ENCODE measurements at regions not wholly inside any gene's neighbourhood (a gene's known extent, or its start where the extent isn't known, plus 50 kb on each side); places are given as distances from the start of the nearest gene placed in this dataset.

GRCh38 chr9:115775659-115776058, 377.9 kb upstream of the PAPPA start:
- Histone ChIP-seq H3K27ac (ENCODE audit: low read depth, low read length) (no peak overlapping the region), H3K79me2 (ENCODE audit: control insufficient read depth, insufficient read depth, low read length, unreplicated experiment) (no peaks in the 10 kb centered on the region), H2AFZ (ENCODE audit: low read length, unreplicated experiment) (no peak overlapping the region), H3K36me3 (ENCODE audit: insufficient read depth, low read length) (no peaks in the 10 kb centered on the region), H3K27me3 (ENCODE audit: insufficient read depth, low read length) (no peaks in the 10 kb centered on the region), H3K4me3 (ENCODE audit: low read depth, low read length) (no peak overlapping the region), H3K4me1 (ENCODE audit: control insufficient read depth, insufficient read depth, low read length, unreplicated experiment) (peaks cover 7% of the 10 kb centered on the region)

- H3K4me3 ChIP-seq (ENCODE audit: low read depth, low read length) = no peak overlapping the region
- H3K4me1 ChIP-seq (ENCODE audit: control insufficient read depth, insufficient read depth, low read length, unreplicated experiment) = peaks cover 7% of the 10 kb centered on the region
- no peak overlapping the region for H3K27ac ChIP-seq (ENCODE audit: low read depth, low read length)
These were observed 376.0 kb upstream of the PAPPA start for GRCh38 chr9:115777610-115778009.

GRCh38 chr9:115781070-115781736, 372.4 kb upstream of the PAPPA start:
- no peak overlapping the region for H3K4me3 ChIP-seq (ENCODE audit: low read depth, low read length)
- H3K27ac ChIP-seq (ENCODE audit: low read depth, low read length) = no peak overlapping the region
- H3K36me3 ChIP-seq (ENCODE audit: insufficient read depth, low read length) = no peaks in the 10 kb centered on the region
- H3K4me1 ChIP-seq (ENCODE audit: control insufficient read depth, insufficient read depth, low read length, unreplicated experiment) = peaks cover under 1% of the 10 kb centered on the region
- no peaks in the 10 kb centered on the region for H3K79me2 ChIP-seq (ENCODE audit: control insufficient read depth, insufficient read depth, low read length, unreplicated experiment)
- no peak overlapping the region for H2AFZ ChIP-seq (ENCODE audit: low read length, unreplicated experiment)
- H3K27me3 ChIP-seq (ENCODE audit: insufficient read depth, low read length) = no peaks in the 10 kb centered on the region

More at GRCh38 chr9:115777610-115778009, 376.0 kb upstream of the PAPPA start:
- Histone ChIP-seq H3K36me3 (ENCODE audit: insufficient read depth, low read length) (no peaks in the 10 kb centered on the region), H2AFZ (ENCODE audit: low read length, unreplicated experiment) (no peak overlapping the region), H3K79me2 (ENCODE audit: control insufficient read depth, insufficient read depth, low read length, unreplicated experiment) (no peaks in the 10 kb centered on the region), H3K27me3 (ENCODE audit: insufficient read depth, low read length) (no peaks in the 10 kb centered on the region)

GRCh38 chr9:115786321-115786720, 367.3 kb upstream of the PAPPA start:
- Histone ChIP-seq H3K4me1 (ENCODE audit: control insufficient read depth, insufficient read depth, low read length, unreplicated experiment) (peaks cover 9% of the 10 kb centered on the region), H2AFZ (ENCODE audit: low read length, unreplicated experiment) (no peak overlapping the region), H3K27me3 (ENCODE audit: insufficient read depth, low read length) (no peaks in the 10 kb centered on the region), H3K27ac (ENCODE audit: low read depth, low read length) (no peak overlapping the region), H3K79me2 (ENCODE audit: control insufficient read depth, insufficient read depth, low read length, unreplicated experiment) (no peaks in the 10 kb centered on the region), H3K4me3 (ENCODE audit: low read depth, low read length) (no peak overlapping the region), H3K36me3 (ENCODE audit: insufficient read depth, low read length) (no peaks in the 10 kb centered on the region)

GRCh38 chr9:115790520-115790919, 363.1 kb upstream of the PAPPA start:
- H3K36me3 ChIP-seq (ENCODE audit: insufficient read depth, low read length) = no peaks in the 10 kb centered on the region
- H3K79me2 ChIP-seq (ENCODE audit: control insufficient read depth, insufficient read depth, low read length, unreplicated experiment) = no peaks in the 10 kb centered on the region
- H3K27ac ChIP-seq (ENCODE audit: low read depth, low read length) = no peak overlapping the region
- no peaks in the 10 kb centered on the region for H3K27me3 ChIP-seq (ENCODE audit: insufficient read depth, low read length)
- no peak overlapping the region for H3K4me3 ChIP-seq (ENCODE audit: low read depth, low read length)
- H3K4me1 ChIP-seq (ENCODE audit: control insufficient read depth, insufficient read depth, low read length, unreplicated experiment) = peaks cover 9% of the 10 kb centered on the region
- H2AFZ ChIP-seq (ENCODE audit: low read length, unreplicated experiment) = no peak overlapping the region

- H3K27ac ChIP-seq (ENCODE audit: low read depth, low read length) = no peak overlapping the region
- no peaks in the 10 kb centered on the region for H3K27me3 ChIP-seq (ENCODE audit: insufficient read depth, low read length)
- H2AFZ ChIP-seq (ENCODE audit: low read length, unreplicated experiment) = no peak overlapping the region
- H3K4me3 ChIP-seq (ENCODE audit: low read depth, low read length) = no peak overlapping the region
- H3K36me3 ChIP-seq (ENCODE audit: insufficient read depth, low read length) = no peaks in the 10 kb centered on the region
- no peaks in the 10 kb centered on the region for H3K4me1 ChIP-seq (ENCODE audit: control insufficient read depth, insufficient read depth, low read length, unreplicated experiment)
- no peaks in the 10 kb centered on the region for H3K79me2 ChIP-seq (ENCODE audit: control insufficient read depth, insufficient read depth, low read length, unreplicated experiment)
These were observed 358.6 kb upstream of the PAPPA start for GRCh38 chr9:115794921-115795475.

GRCh38 chr9:115799734-115800133, 353.9 kb upstream of the PAPPA start:
- no peak overlapping the region for H3K4me3 ChIP-seq (ENCODE audit: low read depth, low read length)
- H3K27me3 ChIP-seq (ENCODE audit: insufficient read depth, low read length) = no peaks in the 10 kb centered on the region
- no peaks in the 10 kb centered on the region for H3K4me1 ChIP-seq (ENCODE audit: control insufficient read depth, insufficient read depth, low read length, unreplicated experiment)
- H2AFZ ChIP-seq (ENCODE audit: low read length, unreplicated experiment) = no peak overlapping the region
- H3K36me3 ChIP-seq (ENCODE audit: insufficient read depth, low read length) = no peaks in the 10 kb centered on the region
- H3K79me2 ChIP-seq (ENCODE audit: control insufficient read depth, insufficient read depth, low read length, unreplicated experiment) = no peaks in the 10 kb centered on the region
- no peak overlapping the region for H3K27ac ChIP-seq (ENCODE audit: low read depth, low read length)

- H3K36me3 ChIP-seq (ENCODE audit: insufficient read depth, low read length) = no peaks in the 10 kb centered on the region
- no peaks in the 10 kb centered on the region for H3K27me3 ChIP-seq (ENCODE audit: insufficient read depth, low read length)
- no peaks in the 10 kb centered on the region for H3K79me2 ChIP-seq (ENCODE audit: control insufficient read depth, insufficient read depth, low read length, unreplicated experiment)
- no peaks in the 10 kb centered on the region for H3K4me1 ChIP-seq (ENCODE audit: control insufficient read depth, insufficient read depth, low read length, unreplicated experiment)
- no peak overlapping the region for H2AFZ ChIP-seq (ENCODE audit: low read length, unreplicated experiment)
- H3K4me3 ChIP-seq (ENCODE audit: low read depth, low read length) = no peak overlapping the region
- no peak overlapping the region for H3K27ac ChIP-seq (ENCODE audit: low read depth, low read length)
These were observed 349.4 kb upstream of the PAPPA start for GRCh38 chr9:115804206-115804605.

- Histone ChIP-seq H2AFZ (ENCODE audit: low read length, unreplicated experiment) (no peak overlapping the region), H3K4me3 (ENCODE audit: low read depth, low read length) (no peak overlapping the region)
These were observed 345.5 kb upstream of the PAPPA start for GRCh38 chr9:115808108-115808507.

GRCh38 chr9:115808695-115809094, 344.9 kb upstream of the PAPPA start:
- Histone ChIP-seq H3K36me3 (ENCODE audit: insufficient read depth, low read length) (no peaks in the 10 kb centered on the region), H3K79me2 (ENCODE audit: control insufficient read depth, insufficient read depth, low read length, unreplicated experiment) (no peaks in the 10 kb centered on the region), H3K4me3 (ENCODE audit: low read depth, low read length) (no peak overlapping the region), H3K27ac (ENCODE audit: low read depth, low read length) (no peak overlapping the region), H3K4me1 (ENCODE audit: control insufficient read depth, insufficient read depth, low read length, unreplicated experiment) (no peaks in the 10 kb centered on the region), H2AFZ (ENCODE audit: low read length, unreplicated experiment) (no peak overlapping the region), H3K27me3 (ENCODE audit: insufficient read depth, low read length) (no peaks in the 10 kb centered on the region)

More at GRCh38 chr9:115808108-115808507, 345.5 kb upstream of the PAPPA start:
- H3K4me1 ChIP-seq (ENCODE audit: control insufficient read depth, insufficient read depth, low read length, unreplicated experiment) = no peaks in the 10 kb centered on the region
- no peaks in the 10 kb centered on the region for H3K79me2 ChIP-seq (ENCODE audit: control insufficient read depth, insufficient read depth, low read length, unreplicated experiment)
- H3K27me3 ChIP-seq (ENCODE audit: insufficient read depth, low read length) = no peaks in the 10 kb centered on the region
- H3K36me3 ChIP-seq (ENCODE audit: insufficient read depth, low read length) = no peaks in the 10 kb centered on the region
- H3K27ac ChIP-seq (ENCODE audit: low read depth, low read length) = no peak overlapping the region

GRCh38 chr9:115810166-115810565, 343.4 kb upstream of the PAPPA start:
- Histone ChIP-seq H3K79me2 (ENCODE audit: control insufficient read depth, insufficient read depth, low read length, unreplicated experiment) (no peaks in the 10 kb centered on the region), H3K27me3 (ENCODE audit: insufficient read depth, low read length) (no peaks in the 10 kb centered on the region), H3K4me3 (ENCODE audit: low read depth, low read length) (no peak overlapping the region), H2AFZ (ENCODE audit: low read length, unreplicated experiment) (no peak overlapping the region), H3K36me3 (ENCODE audit: insufficient read depth, low read length) (no peaks in the 10 kb centered on the region), H3K4me1 (ENCODE audit: control insufficient read depth, insufficient read depth, low read length, unreplicated experiment) (no peaks in the 10 kb centered on the region), H3K27ac (ENCODE audit: low read depth, low read length) (no peak overlapping the region)
